C4-2B (cell line): ENCODE measurements at regions not wholly inside any gene's neighbourhood (a gene's known extent, or its start where the extent isn't known, plus 50 kb on each side); places are given as distances from the start of the nearest gene placed in this dataset.

Experiments
- CTCF ChIP-seq: fragments of 450-650 bp; conservative IDR thresholded peaks from 2 replicates; pipeline ENCODE4 v1.5.1; 2017; ENCODE audit warnings: mild to moderate bottlenecking
- ZFX ChIP-seq: fragments of 450-650 bp; IDR thresholded peaks from 2 replicates; pipeline ENCODE4 v1.6.1; 2017

- TF ChIP-seq CTCF (no peak), ZFX (no peak)
These were observed 309.2 kb downstream of the CDC5L start for GRCh38 chr6:44696686-44697085.
